DND-41 (cell line): ENCODE measurements at regions not wholly inside any gene's neighbourhood (a gene's known extent, or its start where the extent isn't known, plus 50 kb on each side); places are given as distances from the start of the nearest gene placed in this dataset.

ENCODE experiments used
- EZH2 ChIP-seq: IDR thresholded peaks from 3 replicates; pipeline ENCODE4 v1.6.1; 2012; ENCODE audit warnings: borderline replicate concordance, low read depth, mild to moderate bottlenecking, moderate library complexity, low read length, inconsistent platforms; ENCODE audit not compliant: severe bottlenecking
- TF ChIP-seq, protein P1 (sequence below): IDR thresholded peaks from 2 replicates; pipeline ENCODE4 v1.5.1; 2012; ENCODE audit warnings: borderline replicate concordance, low read length, moderate library complexity, mild to moderate bottlenecking; ENCODE audit not compliant: poor library complexity, severe bottlenecking; ENCODE audit errors: extremely low read depth

DNA sequence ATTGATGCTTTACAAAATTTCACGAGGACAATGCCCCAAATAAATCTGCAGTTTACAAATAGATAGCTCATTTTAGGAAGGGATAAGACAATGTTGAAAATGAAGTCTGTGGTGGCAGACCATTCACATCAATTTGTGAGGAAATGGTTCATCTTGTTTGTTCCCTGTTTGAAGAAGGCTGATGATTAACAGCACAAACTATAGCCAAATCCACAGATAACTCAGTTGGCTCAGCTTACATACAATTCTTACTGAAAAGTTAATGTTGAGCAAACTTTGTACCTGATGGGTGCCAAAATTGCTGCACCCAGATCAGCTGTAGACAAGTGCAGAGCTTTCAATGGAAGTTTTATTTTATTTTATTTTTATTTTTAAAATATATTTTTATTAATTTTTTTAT lies 763.9 kb downstream of the DOK5 start:
- TF ChIP-seq, protein P1, sequence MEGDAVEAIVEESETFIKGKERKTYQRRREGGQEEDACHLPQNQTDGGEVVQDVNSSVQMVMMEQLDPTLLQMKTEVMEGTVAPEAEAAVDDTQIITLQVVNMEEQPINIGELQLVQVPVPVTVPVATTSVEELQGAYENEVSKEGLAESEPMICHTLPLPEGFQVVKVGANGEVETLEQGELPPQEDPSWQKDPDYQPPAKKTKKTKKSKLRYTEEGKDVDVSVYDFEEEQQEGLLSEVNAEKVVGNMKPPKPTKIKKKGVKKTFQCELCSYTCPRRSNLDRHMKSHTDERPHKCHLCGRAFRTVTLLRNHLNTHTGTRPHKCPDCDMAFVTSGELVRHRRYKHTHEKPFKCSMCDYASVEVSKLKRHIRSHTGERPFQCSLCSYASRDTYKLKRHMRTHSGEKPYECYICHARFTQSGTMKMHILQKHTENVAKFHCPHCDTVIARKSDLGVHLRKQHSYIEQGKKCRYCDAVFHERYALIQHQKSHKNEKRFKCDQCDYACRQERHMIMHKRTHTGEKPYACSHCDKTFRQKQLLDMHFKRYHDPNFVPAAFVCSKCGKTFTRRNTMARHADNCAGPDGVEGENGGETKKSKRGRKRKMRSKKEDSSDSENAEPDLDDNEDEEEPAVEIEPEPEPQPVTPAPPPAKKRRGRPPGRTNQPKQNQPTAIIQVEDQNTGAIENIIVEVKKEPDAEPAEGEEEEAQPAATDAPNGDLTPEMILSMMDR, result no peak
- TF ChIP-seq EZH2, result no peak
